GM21367 (cell line): ENCODE measurements at regions not wholly inside any gene's neighbourhood (a gene's known extent, or its start where the extent isn't known, plus 50 kb on each side); places are given as distances from the start of the nearest gene placed in this dataset.
"Not testable (repeated sequence)": the region's sequence is repeated elsewhere in the genome, so short reads cannot be mapped to it uniquely, and the experiment has no call there.

Experiments used
- ATAC-seq: cut with Tn5 transposase; IDR thresholded peaks from one replicate; pipeline ENCODE4 v1.9.1; 2021; ENCODE audit not compliant: unreplicated experiment

DNA sequence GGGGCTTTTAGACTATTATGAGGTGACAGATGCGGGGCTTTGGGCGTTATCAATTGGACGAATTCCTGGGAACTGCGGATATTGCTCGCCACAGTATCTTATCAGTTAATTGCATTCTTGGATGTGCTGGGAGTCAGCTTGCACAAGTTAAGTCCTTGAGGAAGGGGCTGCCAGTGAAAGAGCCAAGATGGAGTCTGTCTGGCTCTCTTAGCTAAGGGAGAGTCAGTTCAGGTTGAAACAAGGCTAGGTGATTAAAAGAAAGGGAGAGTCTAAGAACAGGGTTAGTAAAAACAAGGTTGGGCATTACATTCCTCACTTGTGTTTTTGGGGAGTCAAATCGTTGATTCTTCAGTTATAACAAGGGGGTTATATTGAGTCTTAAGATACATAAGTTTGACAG, 162.5 kb upstream of the CCZ1B start:
- ATAC-seq = not testable (repeated sequence)

DNA sequence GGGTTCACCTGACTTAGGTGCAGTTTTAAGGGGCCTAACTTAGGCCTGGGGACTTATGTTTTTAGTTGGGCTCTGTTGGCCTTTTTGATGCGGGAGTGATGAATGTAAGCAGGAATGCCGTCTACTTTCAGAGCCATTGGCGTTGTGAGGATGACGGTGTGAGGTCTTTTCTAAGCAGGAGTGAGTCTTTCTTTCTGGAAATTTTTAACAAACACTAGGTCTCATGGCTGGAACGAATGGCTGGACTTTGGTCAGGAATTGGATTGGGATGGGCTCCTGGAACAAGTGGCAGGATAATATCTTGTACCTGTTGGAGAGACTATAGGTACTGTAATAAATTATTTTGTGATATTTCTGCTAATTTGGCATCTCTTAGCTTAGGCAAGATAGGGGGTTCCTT, 163.9 kb upstream of the CCZ1B start:
- not testable (repeated sequence) for ATAC-seq

DNA sequence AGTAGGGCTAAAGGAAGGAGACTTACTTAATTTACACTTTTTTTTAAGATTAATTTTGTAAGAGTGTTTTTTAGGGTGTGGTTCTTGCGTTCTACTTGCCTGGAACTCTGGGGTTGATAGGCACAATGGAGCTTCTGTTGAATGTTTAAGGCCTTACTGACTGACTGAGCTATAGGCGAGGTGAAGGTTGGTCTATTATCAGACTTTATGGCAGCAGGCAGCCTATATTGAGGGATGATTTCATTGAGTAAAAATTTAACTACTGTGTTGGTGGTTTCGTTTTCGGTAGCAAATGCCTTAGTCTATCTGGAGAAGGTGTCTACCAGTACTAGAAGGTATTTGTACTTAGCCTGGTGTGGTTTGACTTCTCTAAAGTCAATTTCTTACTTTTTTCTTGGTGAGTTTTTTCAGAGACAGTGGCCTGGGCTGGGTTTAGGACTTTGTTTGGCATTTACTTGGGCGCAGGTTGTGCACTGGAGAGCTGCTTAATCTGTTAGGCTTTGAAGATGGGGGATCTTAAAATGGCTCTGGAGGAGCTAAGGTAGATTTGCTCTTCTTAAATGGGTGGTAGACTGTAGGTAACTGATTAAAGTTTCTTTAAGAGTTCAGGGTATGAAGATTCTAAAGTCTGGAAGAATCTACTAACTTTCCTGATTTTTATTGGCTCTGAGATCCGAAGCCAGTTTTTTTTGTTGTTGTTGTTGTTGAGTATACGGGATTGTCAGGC, 164.5 kb upstream of the CCZ1B start:
- ATAC-seq = not testable (repeated sequence)

DNA sequence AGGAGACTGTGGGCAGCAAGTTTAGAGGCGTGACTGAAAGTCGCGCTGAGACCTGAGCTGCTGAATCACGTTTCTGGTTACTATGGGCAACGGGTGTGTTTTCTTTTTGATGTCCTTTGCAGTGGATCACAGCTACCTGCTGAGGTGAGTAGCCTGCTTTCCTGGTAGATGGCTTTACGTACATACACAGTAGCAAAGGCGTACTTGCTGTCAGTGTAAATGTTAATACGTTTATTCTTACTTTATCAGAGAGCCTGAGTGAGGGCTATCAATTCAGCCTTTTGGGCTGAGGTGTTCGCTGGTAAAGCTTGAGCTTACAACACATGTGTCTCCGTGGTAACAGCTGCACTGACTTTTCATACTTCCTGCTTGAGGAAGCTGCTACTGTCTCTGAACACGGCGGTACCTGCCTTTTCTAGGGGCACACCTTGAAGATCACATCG, 165.1 kb upstream of the CCZ1B start:
- ATAC-seq = not testable (repeated sequence)

DNA sequence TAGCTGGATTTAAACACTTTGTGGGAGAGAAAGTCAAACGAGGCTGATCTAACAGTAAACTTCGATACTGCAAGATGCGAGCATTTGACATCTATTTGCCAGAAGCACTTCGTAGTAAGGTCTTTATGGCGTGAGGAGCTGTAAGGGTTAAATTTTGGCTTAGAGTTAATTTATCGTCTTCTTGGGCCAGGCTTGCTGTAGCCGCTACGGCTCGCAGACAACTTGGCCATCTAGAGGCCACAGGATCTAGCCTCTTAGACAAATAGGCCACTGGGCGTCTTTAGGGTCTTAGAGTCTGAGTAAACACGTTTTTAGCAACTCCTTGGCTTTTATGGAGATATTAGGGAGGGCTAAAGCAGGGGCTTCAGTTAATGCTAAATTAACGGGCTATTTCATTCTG, 165.6 kb upstream of the CCZ1B start:
- ATAC-seq = not testable (repeated sequence)

DNA sequence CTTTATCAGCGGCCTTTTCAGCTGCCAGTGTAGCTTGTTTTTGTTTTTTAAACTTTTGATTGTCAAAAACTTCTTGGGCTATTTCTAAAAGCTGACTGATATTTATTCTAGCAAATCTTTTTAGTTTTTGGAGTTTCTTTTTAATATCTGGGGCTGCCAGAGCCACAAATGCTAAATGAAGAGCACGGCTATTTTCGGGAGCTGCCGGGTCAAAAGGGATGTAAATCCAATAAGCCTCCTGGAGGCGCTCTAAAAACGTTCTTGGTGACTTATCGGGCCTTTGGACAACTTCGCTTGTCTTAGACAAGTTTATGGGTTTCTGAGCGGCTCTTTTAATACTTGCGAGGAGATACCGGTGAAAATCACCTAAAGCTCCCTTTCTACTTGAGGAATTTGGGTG, 166.1 kb upstream of the CCZ1B start:
- not testable (repeated sequence) for ATAC-seq

DNA sequence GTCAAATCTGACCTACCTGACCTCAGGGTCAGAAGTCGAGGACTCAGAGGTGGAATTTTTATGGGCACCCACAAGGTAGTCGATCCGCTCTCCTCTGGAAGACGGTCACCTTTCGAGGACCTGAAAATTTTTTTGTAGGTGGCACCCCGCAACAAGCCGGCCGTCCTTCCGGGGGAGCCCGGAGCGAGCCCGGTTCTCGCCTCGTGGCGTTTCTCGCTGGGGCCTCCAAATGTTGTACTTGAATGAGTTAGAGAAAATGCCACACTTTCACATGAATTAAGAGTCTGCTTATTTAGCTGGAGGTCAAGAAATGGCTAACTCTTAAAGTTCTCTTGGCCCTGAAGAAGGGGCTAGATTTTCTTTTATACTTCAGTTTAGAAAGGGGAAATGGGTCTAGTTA, 169.0 kb upstream of the CCZ1B start:
- ATAC-seq = not testable (repeated sequence)

DNA sequence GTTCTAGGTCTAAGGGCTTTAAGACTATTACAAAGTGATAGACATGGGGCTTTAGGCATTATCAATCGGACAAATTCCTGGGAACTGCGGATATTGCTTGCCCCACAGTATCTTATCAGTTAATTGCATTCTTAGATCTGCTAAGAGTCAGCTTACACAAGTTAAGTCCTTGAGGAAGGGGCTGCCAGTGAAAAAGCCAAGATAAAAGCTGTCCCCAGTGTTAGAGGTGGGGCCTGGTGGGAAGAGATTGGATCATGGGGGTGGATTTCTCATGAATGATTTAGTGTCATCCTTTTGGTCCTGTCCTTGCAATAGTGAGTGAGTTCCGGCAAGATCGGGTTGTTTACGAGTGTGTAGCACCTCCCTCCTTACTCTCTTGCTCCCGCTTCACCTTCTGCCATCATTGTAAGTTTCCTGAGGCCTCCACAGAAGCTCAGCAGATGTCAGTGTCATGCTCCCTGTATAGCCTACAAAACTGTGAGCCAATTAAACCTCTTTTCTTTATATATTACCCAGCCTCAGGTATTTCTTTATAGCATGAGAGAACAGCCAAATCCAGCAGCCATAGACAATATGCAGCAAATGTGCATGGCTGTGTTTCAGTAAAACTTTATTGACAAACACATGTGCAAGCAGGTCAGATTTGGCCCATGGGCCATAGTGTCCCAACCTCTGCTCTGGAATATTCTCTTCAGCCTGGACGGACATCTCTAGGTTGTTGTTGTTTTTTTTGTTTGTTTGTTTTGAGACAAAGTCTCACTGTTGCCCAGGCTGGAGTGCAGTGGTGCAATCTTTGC, 169.6 kb upstream of the CCZ1B start:
- not testable (repeated sequence) for ATAC-seq

DNA sequence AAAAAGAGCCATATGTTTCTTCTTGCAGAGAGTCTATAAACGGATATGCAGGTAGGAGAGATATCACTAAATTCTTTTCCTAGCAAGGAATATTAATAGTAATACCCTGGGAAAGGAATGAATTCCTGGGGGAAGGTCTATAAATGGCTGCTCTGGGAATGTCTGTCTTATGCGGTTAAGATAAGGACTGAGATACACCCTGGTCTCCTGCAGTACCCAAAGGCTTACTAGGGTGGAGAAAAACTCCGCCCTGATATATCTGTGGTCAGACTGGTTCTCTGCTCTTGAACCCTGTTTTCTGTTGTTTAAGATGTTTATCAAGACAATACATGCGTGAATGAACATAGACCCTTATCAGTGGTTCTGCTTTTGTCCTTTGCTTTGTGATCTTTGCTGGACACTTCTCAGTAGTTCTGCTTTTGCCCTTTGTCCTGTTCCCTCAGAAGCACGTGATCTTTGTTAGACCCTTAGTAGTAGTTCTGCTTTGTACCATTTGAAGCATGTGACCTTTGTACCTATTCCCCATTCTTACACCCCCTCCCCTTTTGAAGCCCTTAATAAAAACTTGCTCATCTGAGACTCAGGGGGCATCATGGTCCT, 173.1 kb upstream of the CCZ1B start:
- ATAC-seq = not testable (repeated sequence)

DNA sequence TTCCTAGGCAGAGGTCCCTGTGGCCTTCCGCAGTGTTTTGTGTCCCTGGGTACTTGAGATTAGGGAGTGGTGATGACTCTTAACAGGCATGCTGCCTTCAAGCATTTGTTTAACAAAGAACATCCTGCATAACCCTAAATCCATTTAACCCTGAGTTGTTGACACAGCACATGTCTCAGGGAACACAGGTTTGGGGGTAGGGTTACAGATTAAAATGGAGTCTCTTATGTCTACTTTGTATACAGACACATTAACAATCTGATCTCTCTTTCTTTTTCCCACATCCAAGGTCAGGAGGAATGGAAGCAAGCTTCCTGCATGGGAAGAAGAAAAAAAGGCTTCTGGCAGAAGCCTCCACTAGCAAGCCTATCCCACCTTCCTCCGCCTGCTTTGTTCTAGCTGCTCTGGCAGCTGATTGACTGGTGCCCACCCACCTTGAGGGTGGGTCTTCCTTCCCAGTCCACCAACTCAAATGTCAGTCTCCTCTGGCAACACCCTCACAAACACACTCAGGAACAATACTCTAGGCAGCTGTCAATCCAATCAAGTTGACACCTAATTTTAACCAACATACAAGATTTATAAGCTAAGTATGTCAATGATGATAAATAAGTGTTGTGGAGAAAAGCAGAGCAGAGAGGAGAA, 176.5 kb upstream of the CCZ1B start:
- ATAC-seq = no peak

DNA sequence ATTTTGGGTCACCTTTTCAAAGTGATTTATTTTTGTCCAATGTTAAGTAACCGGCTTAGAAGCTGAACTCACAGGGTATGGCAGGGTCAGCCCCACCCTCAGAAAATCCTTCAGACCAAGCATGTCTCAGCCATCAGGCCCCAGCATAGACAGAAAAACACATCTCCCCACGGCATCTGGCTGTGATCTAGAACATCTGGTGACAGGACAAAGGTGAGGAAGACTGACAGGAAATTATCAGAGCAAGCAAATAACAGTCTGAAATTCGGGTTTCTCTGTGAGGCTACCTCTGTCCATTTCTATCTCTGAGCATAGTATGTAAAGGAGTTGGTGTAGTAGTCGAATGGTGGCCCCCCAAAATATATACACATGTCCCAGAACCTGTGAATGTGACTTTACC, 177.0 kb upstream of the C1GALT1 start:
- ATAC-seq = no peak

DNA sequence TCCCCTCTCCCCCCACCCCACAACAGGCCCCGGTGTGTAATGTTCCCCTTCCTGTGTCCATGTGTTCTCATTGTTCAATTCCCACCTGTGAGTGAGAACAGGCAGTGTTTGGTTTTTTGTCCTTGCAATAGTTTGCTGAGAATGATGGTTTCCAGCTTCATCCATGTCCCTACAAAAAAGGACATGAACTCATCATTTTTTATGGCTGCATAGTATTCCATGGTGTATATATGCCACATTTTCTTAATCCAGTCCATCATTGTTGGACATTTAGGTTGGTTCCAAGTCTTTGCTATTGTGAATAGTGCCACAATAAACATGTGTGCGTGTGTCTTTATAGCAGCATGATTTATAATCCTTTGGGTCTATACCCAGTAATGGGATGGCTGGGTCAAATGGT, 176.4 kb upstream of the C1GALT1 start:
- ATAC-seq = not testable (repeated sequence)

DNA sequence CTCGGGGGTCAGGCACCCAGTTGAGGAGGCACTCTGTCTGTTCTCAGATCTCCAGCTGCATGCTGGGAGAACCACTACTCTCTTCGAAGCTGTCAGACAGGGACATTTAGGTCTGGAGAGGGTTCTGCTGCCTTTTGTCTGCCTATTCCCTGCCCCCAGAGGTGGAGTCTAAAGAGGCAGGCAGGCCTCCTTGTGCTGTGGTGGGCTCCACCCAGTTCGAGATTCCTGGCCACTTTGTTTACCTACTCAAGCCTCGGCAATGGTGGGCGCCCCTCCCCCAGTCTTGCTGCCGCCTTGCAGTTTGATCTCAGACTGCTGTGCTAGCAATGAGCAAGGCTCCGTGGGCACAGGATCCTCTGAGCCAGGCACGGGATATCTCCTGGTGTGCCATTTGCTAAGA, 171.1 kb upstream of the C1GALT1 start:
- not testable (repeated sequence) for ATAC-seq

DNA sequence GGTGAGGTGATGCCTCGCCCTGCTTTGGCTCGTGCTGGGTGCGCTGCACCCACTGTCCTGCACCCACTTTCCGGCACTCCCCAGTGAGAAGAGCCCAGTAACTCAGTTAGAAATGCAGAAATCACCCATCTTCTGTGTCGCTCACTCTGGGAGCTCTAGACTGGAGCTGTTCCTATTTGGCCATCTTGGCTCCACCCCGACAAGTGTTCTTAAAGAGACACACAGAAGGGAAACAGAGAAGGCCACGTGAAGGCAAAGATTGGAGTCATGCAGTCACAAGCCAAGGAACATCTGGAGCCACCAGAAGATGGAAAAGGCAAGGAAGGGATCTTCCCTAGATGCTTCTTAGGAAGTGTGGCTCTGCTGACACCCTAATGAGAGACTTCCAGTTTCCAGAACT, 170.6 kb upstream of the C1GALT1 start:
- ATAC-seq = not testable (repeated sequence)

DNA sequence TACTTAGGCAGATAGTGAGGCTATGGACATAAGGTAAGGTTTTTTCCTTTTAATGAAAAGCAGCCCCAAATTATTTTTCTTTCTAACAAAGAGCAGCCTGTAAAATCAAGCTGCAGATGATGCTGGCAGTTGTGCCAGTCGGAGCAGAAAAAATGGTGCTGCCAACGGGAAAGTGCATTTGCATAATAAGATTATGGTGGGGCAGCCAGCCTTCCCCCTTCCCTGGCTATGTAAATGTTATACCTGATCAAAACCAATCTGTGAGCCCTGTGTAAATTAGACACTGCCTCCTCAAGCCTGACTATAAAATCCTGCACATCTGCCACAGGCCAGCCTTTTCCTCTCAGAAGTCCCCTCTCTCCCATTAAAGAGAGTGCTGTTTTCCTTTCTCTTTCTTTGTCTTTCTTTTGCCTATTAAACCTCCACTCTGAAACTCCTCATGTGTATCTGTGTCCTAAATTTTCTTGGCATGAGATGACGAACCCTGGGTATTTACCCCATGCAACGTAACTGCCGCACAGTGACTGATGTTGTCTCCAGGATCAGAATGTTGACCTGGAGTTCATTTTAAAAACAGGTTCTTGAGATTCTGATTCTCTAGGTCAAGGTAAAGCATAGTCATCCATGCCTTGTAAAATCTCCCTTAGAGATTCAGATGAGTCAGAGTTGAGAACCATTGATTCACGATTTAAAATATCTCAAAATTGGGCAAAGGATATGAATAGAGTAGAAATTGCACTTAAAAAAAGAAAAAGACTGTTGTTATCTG, 167.3 kb upstream of the C1GALT1 start:
- ATAC-seq = no peak

DNA sequence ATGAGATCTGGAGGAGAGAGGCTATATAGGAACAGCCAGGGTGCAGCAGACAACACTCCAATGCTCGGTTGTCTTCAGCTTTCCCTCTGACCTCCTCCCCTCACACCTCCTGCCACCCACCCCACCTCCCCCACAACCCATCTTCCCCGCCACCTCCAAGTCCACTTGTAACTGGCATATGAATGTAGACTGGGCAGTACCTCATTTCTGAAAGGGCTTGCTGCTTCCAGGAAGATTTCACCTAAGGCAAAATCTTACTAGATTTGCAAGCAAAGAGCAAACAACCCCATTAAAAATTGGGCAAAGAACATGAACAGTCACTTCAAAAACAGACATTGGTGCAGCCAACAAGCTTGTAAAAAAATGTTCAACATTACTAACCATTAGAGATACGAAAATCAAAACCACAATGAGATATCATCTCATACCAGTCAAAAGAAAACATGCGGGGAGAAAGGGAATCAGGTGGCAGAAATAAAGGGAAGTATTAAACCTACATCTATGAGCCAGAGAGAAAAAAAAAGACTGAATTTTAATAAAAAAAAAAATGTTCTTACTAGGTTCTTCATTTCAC, 164.6 kb upstream of the C1GALT1 start:
- no peak for ATAC-seq

DNA sequence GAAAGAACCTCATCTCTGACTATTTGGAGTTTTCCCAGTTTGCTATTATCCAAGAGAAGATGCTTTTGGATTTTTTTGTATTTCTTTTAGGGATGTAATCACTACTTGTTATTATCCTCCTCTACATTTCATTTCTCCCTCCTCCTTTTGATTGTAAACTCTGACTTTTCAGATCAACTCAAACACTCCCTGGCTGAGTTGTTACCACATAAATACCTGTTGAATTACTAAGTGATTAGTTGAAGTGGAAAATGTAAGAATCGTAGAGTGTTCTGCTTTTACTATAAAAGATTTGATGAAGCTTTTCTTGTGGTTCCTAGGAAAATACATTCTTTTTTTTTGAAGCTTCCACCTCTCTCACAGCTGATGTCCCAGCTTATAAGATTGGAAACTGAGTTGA, 164.1 kb upstream of the C1GALT1 start:
- no peak for ATAC-seq

DNA sequence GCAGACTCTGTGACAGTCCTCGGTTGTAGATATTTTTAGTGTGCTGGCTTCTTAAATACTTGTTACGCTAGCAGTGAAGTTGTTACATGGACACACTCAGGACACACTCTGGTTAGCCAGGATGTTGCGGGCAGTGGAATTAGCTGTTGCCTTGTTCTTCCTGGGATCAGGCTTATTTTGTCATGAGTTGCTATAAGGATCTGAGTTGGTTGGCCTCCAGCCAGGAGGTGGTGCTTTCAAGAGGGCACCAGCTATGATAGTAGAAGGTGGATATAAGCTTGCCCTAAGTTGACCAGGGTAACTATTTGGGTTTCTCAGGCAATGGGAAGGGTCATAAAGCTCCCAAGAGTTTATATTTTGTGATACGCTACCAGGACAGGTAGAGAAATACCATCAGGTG, 150.1 kb upstream of the C1GALT1 start:
- no peak for ATAC-seq

DNA sequence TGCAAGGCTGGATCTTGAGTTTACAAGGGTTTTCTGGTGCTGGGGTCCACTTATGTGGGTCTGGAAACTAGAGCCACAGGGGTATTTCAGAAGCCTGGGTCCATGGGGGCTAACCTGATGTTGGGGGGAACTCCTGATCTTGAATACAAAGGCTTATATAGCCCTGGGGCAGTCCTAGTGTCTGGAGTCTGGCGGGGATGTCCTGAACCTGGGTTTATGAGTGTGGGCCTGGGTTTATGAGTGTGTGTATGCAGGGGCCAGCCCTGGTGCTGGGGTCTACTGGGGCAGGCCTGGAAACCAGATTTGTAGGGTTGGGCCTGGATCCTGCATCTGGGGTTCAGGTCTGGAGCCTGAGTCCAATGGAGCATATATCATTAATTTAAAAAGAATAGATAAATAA, 146.5 kb upstream of the C1GALT1 start:
- no peak for ATAC-seq

DNA sequence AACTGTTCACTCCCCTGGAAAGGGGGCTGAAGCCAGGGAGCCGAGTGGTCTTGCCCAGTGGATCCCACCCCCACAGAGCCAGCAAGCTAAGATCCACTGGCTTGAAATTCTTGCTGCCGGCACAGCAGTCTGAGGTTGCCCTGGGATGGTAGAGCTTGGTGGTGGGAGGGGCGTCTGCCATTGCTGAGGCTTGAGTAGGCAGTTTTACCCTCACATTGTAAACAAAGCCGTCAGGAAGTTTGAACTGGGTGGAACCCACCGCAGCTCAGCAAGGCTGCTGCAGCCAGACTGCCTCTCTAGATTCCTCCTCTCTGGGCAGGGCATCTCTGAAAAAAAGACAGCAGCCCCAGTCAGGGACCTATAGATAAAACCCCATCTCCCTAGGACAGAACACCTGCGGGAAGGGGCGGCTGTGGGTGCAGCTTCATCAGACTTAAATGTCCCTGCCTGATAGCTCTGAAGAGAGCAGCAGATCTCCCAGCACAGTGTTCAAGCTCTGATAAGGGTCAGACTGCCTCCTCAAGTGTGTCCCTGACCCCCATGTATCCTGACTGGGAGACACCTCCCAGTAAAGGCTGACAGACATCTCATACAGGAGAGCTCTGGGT, 140.0 kb upstream of the C1GALT1 start:
- not testable (repeated sequence) for ATAC-seq
